AG09309 (cell line): ENCODE measurements at regions not wholly inside any gene's neighbourhood (a gene's known extent, or its start where the extent isn't known, plus 50 kb on each side); places are given as distances from the start of the nearest gene placed in this dataset.

Experiments
- DNase-seq: peaks from one replicate; pipeline ENCODE4 v3.0.0-alpha.2; 2010; ENCODE audit warnings: low read depth
- H3K4me3 ChIP-seq: 2 replicates; pipeline ENCODE4 v1.5.1; 2011; ENCODE audit warnings: mild to moderate bottlenecking, low read depth, low read length, moderate library complexity; ENCODE audit not compliant: control insufficient read depth
- TF ChIP-seq, protein P1 (sequence below): IDR thresholded peaks from 2 replicates; pipeline ENCODE4 v1.5.1; 2011; ENCODE audit warnings: mild to moderate bottlenecking, low read depth, low read length, inconsistent platforms; ENCODE audit not compliant: insufficient read depth, control insufficient read depth; ENCODE audit errors: missing control alignments

DNA sequence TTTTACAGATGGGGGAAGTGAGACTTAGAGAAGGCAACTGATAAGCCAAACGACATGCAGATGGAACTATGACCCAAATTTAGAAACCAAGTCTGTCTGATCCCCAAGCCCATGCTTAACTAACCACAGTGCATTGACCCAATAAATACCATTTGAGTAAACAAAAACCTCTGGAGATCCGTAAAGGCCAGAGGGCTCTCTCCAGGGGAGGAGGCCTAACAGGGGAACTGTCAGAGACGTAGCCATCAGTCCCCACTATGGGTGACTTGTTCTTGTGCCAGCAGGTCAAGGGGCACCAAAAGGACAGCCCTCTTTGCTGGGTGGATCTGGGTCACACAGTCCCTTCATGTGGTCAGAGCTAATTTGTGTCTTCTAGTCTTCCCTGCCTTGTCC is 420.2 kb downstream of the BCOR start:
- TF ChIP-seq, protein P1, sequence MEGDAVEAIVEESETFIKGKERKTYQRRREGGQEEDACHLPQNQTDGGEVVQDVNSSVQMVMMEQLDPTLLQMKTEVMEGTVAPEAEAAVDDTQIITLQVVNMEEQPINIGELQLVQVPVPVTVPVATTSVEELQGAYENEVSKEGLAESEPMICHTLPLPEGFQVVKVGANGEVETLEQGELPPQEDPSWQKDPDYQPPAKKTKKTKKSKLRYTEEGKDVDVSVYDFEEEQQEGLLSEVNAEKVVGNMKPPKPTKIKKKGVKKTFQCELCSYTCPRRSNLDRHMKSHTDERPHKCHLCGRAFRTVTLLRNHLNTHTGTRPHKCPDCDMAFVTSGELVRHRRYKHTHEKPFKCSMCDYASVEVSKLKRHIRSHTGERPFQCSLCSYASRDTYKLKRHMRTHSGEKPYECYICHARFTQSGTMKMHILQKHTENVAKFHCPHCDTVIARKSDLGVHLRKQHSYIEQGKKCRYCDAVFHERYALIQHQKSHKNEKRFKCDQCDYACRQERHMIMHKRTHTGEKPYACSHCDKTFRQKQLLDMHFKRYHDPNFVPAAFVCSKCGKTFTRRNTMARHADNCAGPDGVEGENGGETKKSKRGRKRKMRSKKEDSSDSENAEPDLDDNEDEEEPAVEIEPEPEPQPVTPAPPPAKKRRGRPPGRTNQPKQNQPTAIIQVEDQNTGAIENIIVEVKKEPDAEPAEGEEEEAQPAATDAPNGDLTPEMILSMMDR: no peak
- no peak for DNase-seq
- H3K4me3 ChIP-seq: no peak overlapping the region

- no peak for DNase-seq
- TF ChIP-seq, protein P1: no peak
These were observed 419.6 kb downstream of the BCOR start for GRCh38 chrX:39677978-39678791.

GRCh38 chrX:39678914-39679313 is 418.8 kb downstream of the BCOR start:
- no peak overlapping the region for H3K4me3 ChIP-seq
- no peak for DNase-seq
- TF ChIP-seq, protein P1: no peak

More at GRCh38 chrX:39677978-39678791, 419.6 kb downstream of the BCOR start:
- no peak overlapping the region for H3K4me3 ChIP-seq

- H3K4me3 ChIP-seq: no peak overlapping the region
- DNase-seq: no peak
- TF ChIP-seq, protein P1: no peak
These were observed 418.1 kb downstream of the BCOR start for GRCh38 chrX:39679497-39680157.

GRCh38 chrX:39681885-39682284 is 415.9 kb downstream of the BCOR start:
- TF ChIP-seq, protein P1: no peak
- no peak overlapping the region for H3K4me3 ChIP-seq
- DNase-seq: no peak

DNA sequence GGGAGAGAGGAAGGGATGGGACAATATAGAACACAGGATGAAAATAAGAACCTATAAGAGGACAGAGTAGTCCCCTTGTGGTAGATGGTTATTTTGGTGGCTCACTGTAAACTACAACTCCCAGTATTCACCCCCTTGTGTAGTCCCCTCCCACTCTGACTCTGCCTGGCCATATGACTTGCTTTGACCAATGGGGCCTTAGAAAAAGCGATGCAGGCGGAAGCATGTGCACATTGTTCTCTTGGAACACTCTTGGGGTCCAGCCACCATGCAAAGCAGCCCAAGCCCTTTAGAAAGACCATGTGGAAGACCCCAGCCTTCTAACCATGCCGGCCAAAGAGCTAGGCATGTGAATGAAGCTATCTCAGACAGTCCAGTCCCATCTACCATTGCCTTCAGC is 415.0 kb downstream of the BCOR start:
- H3K4me3 ChIP-seq: no peak overlapping the region
- DNase-seq: no peak
- TF ChIP-seq, protein P1: no peak
